GM12875 (cell line): ENCODE measurements at regions not wholly inside any gene's neighbourhood (a gene's known extent, or its start where the extent isn't known, plus 50 kb on each side); places are given as distances from the start of the nearest gene placed in this dataset.

Experiments
- H3K4me3 ChIP-seq: one replicate; pipeline ENCODE4 v1.5.1; 2011; ENCODE audit warnings: low read depth, low read length, control low read depth
- TF ChIP-seq, protein P1 (sequence below): IDR thresholded peaks from 2 replicates; pipeline ENCODE4 v1.5.1; 2011; ENCODE audit warnings: low read depth, mild to moderate bottlenecking, control low read depth, inconsistent platforms, low read length, moderate library complexity, borderline replicate concordance; ENCODE audit not compliant: insufficient read depth

GRCh38 chr2:189267925-189268579 lies 88.5 kb upstream of the COL5A2 start:
- no peak overlapping the region for H3K4me3 ChIP-seq

DNA sequence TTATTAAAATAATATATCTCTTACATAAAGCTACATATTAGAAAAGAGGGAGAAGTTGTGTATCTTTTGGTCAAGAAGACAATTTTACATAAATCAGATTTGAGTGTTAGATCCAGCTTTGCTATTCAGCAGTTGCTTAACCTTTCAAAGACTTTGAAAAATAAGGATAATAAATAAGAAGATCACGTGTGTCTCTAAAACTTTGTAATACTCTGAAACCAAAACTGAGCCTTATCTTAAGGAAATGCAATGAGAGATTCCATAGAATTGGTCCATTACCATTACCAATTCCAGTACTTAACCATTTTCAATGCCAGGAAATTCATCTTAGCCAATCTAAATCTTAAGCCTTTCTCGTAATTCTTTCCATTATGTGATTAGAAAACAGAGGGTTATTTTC lies 89.2 kb upstream of the COL5A2 start:
- no peak overlapping the region for H3K4me3 ChIP-seq
- TF ChIP-seq, protein P1, sequence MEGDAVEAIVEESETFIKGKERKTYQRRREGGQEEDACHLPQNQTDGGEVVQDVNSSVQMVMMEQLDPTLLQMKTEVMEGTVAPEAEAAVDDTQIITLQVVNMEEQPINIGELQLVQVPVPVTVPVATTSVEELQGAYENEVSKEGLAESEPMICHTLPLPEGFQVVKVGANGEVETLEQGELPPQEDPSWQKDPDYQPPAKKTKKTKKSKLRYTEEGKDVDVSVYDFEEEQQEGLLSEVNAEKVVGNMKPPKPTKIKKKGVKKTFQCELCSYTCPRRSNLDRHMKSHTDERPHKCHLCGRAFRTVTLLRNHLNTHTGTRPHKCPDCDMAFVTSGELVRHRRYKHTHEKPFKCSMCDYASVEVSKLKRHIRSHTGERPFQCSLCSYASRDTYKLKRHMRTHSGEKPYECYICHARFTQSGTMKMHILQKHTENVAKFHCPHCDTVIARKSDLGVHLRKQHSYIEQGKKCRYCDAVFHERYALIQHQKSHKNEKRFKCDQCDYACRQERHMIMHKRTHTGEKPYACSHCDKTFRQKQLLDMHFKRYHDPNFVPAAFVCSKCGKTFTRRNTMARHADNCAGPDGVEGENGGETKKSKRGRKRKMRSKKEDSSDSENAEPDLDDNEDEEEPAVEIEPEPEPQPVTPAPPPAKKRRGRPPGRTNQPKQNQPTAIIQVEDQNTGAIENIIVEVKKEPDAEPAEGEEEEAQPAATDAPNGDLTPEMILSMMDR = no peak

More at GRCh38 chr2:189267925-189268579, 88.5 kb upstream of the COL5A2 start:
- TF ChIP-seq, protein P1 = no peak

DNA sequence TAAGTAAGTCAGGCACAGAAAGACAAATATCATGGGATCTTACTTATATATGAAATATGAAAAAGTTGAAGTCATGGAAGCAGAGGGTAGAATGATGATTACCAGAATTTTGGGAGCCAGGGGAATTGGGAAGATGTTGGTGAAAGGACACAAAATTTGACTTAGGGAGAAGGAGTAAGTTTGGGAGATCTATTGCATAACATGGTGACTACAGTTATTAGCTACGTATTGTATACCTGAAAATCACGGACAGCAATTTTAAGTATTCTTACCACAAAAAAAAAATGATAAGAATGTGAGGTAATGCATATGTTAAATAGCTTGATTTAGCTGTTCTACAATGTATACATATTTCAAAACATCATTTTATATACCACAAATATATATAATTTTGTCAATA lies 94.2 kb upstream of the COL5A2 start:
- TF ChIP-seq, protein P1 = no peak
- H3K4me3 ChIP-seq = no peak overlapping the region

DNA sequence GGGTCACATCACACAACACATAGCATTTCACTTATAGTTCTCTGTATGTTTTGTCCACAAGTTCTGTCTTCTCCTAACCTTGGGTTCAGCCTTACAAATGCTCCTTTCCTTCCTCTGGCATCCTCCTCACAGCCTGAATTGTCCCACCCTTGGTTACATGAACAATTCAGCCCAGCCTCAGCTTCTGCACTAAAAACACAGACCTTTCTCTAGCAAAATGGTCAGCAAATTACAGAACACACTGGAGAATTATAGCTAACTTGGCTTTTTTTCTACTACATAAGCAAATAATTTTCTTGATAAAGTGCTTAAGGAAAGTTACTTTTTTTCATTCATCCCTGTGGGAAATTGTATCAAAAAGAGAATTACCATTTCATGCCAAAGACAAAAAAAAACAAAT lies 94.8 kb upstream of the COL5A2 start:
- no peak overlapping the region for H3K4me3 ChIP-seq
- TF ChIP-seq, protein P1 = no peak

- TF ChIP-seq, protein P1 = no peak
These were observed 96.7 kb upstream of the COL5A2 start for GRCh38 chr2:189276277-189276676.

GRCh38 chr2:189281201-189281600 lies 101.6 kb upstream of the COL5A2 start:
- H3K4me3 ChIP-seq = no peak overlapping the region
- TF ChIP-seq, protein P1 = no peak

More at GRCh38 chr2:189276277-189276676, 96.7 kb upstream of the COL5A2 start:
- H3K4me3 ChIP-seq = no peak overlapping the region

- H3K4me3 ChIP-seq = no peak overlapping the region
- TF ChIP-seq, protein P1 = no peak
These were observed 105.8 kb upstream of the COL5A2 start for GRCh38 chr2:189285349-189285748.
